Hepatocyte (in vitro differentiated cells): ENCODE measurements at regions not wholly inside any gene's neighbourhood (a gene's known extent, or its start where the extent isn't known, plus 50 kb on each side); places are given as distances from the start of the nearest gene placed in this dataset.

ENCODE experiments used
- CTCF ChIP-seq: fragments of 200-600 bp; sonication (generic); IDR thresholded peaks from 2 replicates; pipeline ENCODE4 v1.5.1; 2016; ENCODE audit warnings: antibody characterized with exemption, mild to moderate bottlenecking; ENCODE audit not compliant: poor library complexity
- EZH2 ChIP-seq: fragments of 200-600 bp; sonication (generic); IDR thresholded peaks from 2 replicates; pipeline ENCODE4 v1.6.1; 2016; ENCODE audit warnings: antibody characterized with exemption, mild to moderate bottlenecking, borderline replicate concordance
- EZH2phosphoT487 ChIP-seq: fragments of 200-600 bp; sonication (generic); IDR thresholded peaks from one replicate; pipeline ENCODE4 v1.6.1; 2018; ENCODE audit warnings: antibody characterized with exemption, mild to moderate bottlenecking, low read depth, moderate library complexity; ENCODE audit not compliant: unreplicated experiment, severe bottlenecking

GRCh38 chr6:105626295-105627158 lies 223.6 kb upstream of the PREP start:
- TF ChIP-seq CTCF (no peak), EZH2phosphoT487 (no peak), EZH2 (no peak)
